H9 (cell line): ENCODE measurements at regions not wholly inside any gene's neighbourhood (a gene's known extent, or its start where the extent isn't known, plus 50 kb on each side); places are given as distances from the start of the nearest gene placed in this dataset.

Experiments used
- DNase-seq: peaks from one replicate; pipeline ENCODE4 v3.0.0-alpha.2; 2017
- H2AFZ ChIP-seq: one replicate; pipeline ENCODE4 v1.6.1; 2013; ENCODE audit warnings: mild to moderate bottlenecking, low read length, control low read depth, moderate library complexity
- H2AK5ac ChIP-seq: 2 replicates; pipeline ENCODE4 v1.6.1; 2013; ENCODE audit warnings: low read length, control low read depth, mixed read lengths; ENCODE audit not compliant: insufficient read length
- H2BK120ac ChIP-seq: one replicate; pipeline ENCODE4 v1.6.1; 2013; ENCODE audit warnings: low read depth, mild to moderate bottlenecking, low read length, control low read depth, inconsistent platforms; ENCODE audit not compliant: poor library complexity, severe bottlenecking
- H2BK12ac ChIP-seq: 2 replicates; pipeline ENCODE4 v1.6.1; 2013; ENCODE audit warnings: low read length, control low read depth, mixed read lengths, low read depth; ENCODE audit not compliant: insufficient read length
- H2BK15ac ChIP-seq: 2 replicates; pipeline ENCODE4 v1.6.1; 2013; ENCODE audit warnings: low read depth, low read length, control low read depth
- H2BK20ac ChIP-seq: one replicate; pipeline ENCODE4 v1.6.1; 2013; ENCODE audit warnings: low read depth, mild to moderate bottlenecking, low read length, control low read depth, inconsistent platforms; ENCODE audit not compliant: poor library complexity, severe bottlenecking
- H2BK5ac ChIP-seq: 2 replicates; pipeline ENCODE4 v1.6.1; 2013; ENCODE audit warnings: low read length, control low read depth, mixed read lengths; ENCODE audit not compliant: insufficient read length
- H3K14ac ChIP-seq: 2 replicates; pipeline ENCODE4 v1.6.1; 2013; ENCODE audit warnings: low read length, control low read depth; ENCODE audit not compliant: insufficient read depth
- H3K18ac ChIP-seq: 2 replicates; pipeline ENCODE4 v1.6.1; 2013; ENCODE audit warnings: low read depth, mild to moderate bottlenecking, mixed read lengths, low read length, control low read depth; ENCODE audit not compliant: insufficient read length
- H3K23ac ChIP-seq: 2 replicates; pipeline ENCODE4 v1.6.1; 2013; ENCODE audit warnings: low read length, control low read depth, mixed read lengths, low read depth; ENCODE audit not compliant: insufficient read length
- H3K23me2 ChIP-seq: 2 replicates; pipeline ENCODE4 v1.6.1; 2013; ENCODE audit warnings: low read depth, mild to moderate bottlenecking, mixed read lengths, low read length, control low read depth; ENCODE audit not compliant: insufficient read length, poor library complexity, severe bottlenecking
- H3K27ac ChIP-seq: 2 replicates; pipeline ENCODE4 v1.5.1; 2013; ENCODE audit warnings: low read length, control low read depth, mixed read lengths, low read depth; ENCODE audit not compliant: insufficient read length
- H3K27me3 ChIP-seq: 2 replicates; pipeline ENCODE4 v1.6.1; 2013; ENCODE audit warnings: low read length, control low read depth, inconsistent platforms; ENCODE audit not compliant: insufficient read depth
- H3K4ac ChIP-seq: 2 replicates; pipeline ENCODE4 v1.6.1; 2013; ENCODE audit warnings: low read depth, mild to moderate bottlenecking, control low read depth, inconsistent platforms, low read length, moderate library complexity
- H3K4me1 ChIP-seq: 2 replicates; pipeline ENCODE4 v1.6.1; 2013; ENCODE audit warnings: low read length, control low read depth, inconsistent platforms; ENCODE audit not compliant: insufficient read depth
- H3K4me2 ChIP-seq: 2 replicates; pipeline ENCODE4 v1.6.1; 2013; ENCODE audit warnings: low read length, control low read depth, mixed read lengths; ENCODE audit not compliant: insufficient read length, insufficient read depth
- H3K56ac ChIP-seq: 2 replicates; pipeline ENCODE4 v1.6.1; 2013; ENCODE audit warnings: low read depth, mild to moderate bottlenecking, mixed read lengths, low read length, control low read depth; ENCODE audit not compliant: insufficient read length
- H3K79me1 ChIP-seq: 2 replicates; pipeline ENCODE4 v1.6.1; 2013; ENCODE audit warnings: low read depth, mild to moderate bottlenecking, moderate library complexity, low read length, control low read depth, inconsistent platforms; ENCODE audit not compliant: insufficient read depth, poor library complexity, severe bottlenecking
- H3K79me2 ChIP-seq: 2 replicates; pipeline ENCODE4 v1.6.1; 2013; ENCODE audit warnings: low read length, control low read depth, inconsistent platforms; ENCODE audit not compliant: insufficient read depth
- H3K9ac ChIP-seq: 2 replicates; pipeline ENCODE4 v1.6.1; 2013; ENCODE audit warnings: low read length, control low read depth, mixed read lengths; ENCODE audit not compliant: insufficient read length; ENCODE audit errors: extremely low read depth
- H3K9me3 ChIP-seq: one replicate; pipeline ENCODE4 v1.6.1; 2013; ENCODE audit warnings: low read depth, low read length, inconsistent platforms; ENCODE audit not compliant: control insufficient read depth
- H3T11ph ChIP-seq: one replicate; pipeline ENCODE4 v1.6.1; 2013; ENCODE audit warnings: mild to moderate bottlenecking, low read length, control low read depth, inconsistent platforms
- H4K20me1 ChIP-seq: one replicate; pipeline ENCODE4 v1.6.1; 2013; ENCODE audit not compliant: control insufficient read depth, insufficient read length, insufficient read depth
- H4K5ac ChIP-seq: 2 replicates; pipeline ENCODE4 v1.6.1; 2013; ENCODE audit warnings: low read depth, mild to moderate bottlenecking, mixed read lengths, low read length, control low read depth; ENCODE audit not compliant: insufficient read length
- H4K8ac ChIP-seq: replicated peaks from 2 replicates; pipeline ENCODE4 v1.6.1; 2013; ENCODE audit warnings: low read length, control low read depth, mixed read lengths, low read depth; ENCODE audit not compliant: insufficient read length
- H4K91ac ChIP-seq: 2 replicates; pipeline ENCODE4 v1.6.1; 2013; ENCODE audit warnings: low read depth, mild to moderate bottlenecking, moderate library complexity, mixed read lengths, low read length, control low read depth; ENCODE audit not compliant: insufficient read length
- H3K27ac Mint-ChIP-seq, 3 experiments: 2 replicates in 2 of 3; 3 replicates in 1 of 3; pipeline ENCODE4 v1.8.0; 2020 to 2021; ENCODE audit warnings: mixed read lengths in 3 of 3, mild to moderate bottlenecking in 1 of 3, moderate library complexity in 1 of 3
- H3K27me3 Mint-ChIP-seq: 2 replicates; pipeline ENCODE4 v1.8.0; 2021; ENCODE audit warnings: low read depth, mild to moderate bottlenecking, moderate library complexity, mixed read lengths
- H3K36me3 Mint-ChIP-seq, 3 experiments: 2 replicates in 2 of 3; 3 replicates in 1 of 3; pipeline ENCODE4 v1.8.0; 2020 to 2021; ENCODE audit warnings: low read depth in 3 of 3, mixed read lengths in 3 of 3; ENCODE audit not compliant: insufficient read depth in 1 of 3
- H3K4me1 Mint-ChIP-seq, 2 experiments: 2 replicates each; pipeline ENCODE4 v1.8.0; 2020; ENCODE audit warnings: mixed read lengths in 2 of 2
- H3K4me3 Mint-ChIP-seq, 2 experiments: 2 replicates in 1 of 2; 3 replicates in 1 of 2; pipeline ENCODE4 v1.8.0; 2020 to 2021; ENCODE audit warnings: mild to moderate bottlenecking in 2 of 2, mixed read lengths in 2 of 2, moderate library complexity in 1 of 2
- H3K9me3 Mint-ChIP-seq, 2 experiments: 2 replicates in 1 of 2; 3 replicates in 1 of 2; pipeline ENCODE4 v1.8.0; 2020; ENCODE audit warnings: mild to moderate bottlenecking in 2 of 2, mixed read lengths in 2 of 2, moderate library complexity in 1 of 2
- WGBS: extraction: QIAGEN DNeasy Blood & Tissue Kit; methylation state at CpG from one replicate; pipeline ENCODE4 v1.1.7; 2013; ENCODE audit warnings: missing lambda C conversion rate, low lambda C conversion rate, mixed read lengths; ENCODE audit not compliant: insufficient read length; ENCODE audit errors: extremely low coverage; 5-methylcytosine and 5-hydroxymethylcytosine counted together
- TF ChIP-seq, protein P1 (sequence below): fragments of 200-600 bp; sonication (generic); conservative IDR thresholded peaks from 3 replicates; pipeline ENCODE4 v1.8.0; 2021; ENCODE audit warnings: antibody characterized with exemption, mild to moderate bottlenecking

DNA sequence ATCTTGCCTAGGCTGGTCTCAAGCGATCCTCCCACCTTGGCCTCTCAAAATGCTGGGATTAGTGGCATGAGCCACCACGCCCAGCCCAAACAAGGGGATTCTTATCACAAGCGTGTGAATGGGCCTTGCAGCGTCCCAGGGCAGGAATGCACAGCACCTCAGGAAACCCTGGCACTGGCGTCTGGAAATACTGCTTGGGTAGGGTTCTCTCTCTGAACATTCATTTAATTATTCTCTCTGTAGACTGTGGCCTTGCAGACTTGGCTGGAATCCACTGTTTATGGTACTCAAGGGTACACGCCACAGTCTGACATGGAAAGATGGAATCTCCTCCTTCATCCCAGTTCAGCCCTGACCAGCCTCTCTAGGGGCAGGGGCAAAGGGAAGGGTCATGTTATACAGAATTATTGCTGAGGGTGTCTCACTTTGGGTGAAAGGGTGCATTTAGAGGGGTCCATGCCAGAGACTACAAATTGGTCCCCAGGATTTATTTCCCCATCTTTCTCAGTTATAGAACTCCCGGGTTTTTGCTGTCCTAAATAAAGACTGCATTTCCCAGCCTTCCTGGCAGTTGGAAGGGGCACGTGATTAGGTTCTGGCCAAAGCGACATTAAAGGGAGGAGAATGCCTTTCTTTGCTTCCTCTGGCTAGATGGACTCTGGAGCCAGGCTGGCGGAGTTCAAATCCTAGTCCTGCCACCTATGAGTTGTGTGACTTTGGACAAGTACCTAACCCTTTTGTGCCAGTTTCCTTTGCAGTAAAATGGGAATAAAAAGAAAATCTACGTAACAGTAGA lies 147.2 kb upstream of the HAAO start:
- H3K4me2 ChIP-seq: no peak overlapping the region
- WGBS: no CpG with 5 or more reads among the region's 11 CpGs

More for the DNA sequence above, 147.2 kb upstream of the HAAO start:
- no peak overlapping the region for H3K27ac ChIP-seq
- H3K9me3 Mint-ChIP-seq: no peaks in the 10 kb centered on the region
- H3K9me3 ChIP-seq: no peaks in the 10 kb centered on the region
- H3K4me1 Mint-ChIP-seq: peaks cover 2 to 5% of the 10 kb centered on the region in 2 experiments
- peaks cover 11% of the 10 kb centered on the region for H3K27me3 Mint-ChIP-seq
- H4K20me1 ChIP-seq: no peaks in the 10 kb centered on the region
- no peak overlapping the region for H2BK15ac ChIP-seq
- H4K5ac ChIP-seq: no peak overlapping the region
- H3K23ac ChIP-seq: no peak overlapping the region
- H3K27me3 ChIP-seq: no peaks in the 10 kb centered on the region
- DNase-seq: no peak
- no peak overlapping the region for H3T11ph ChIP-seq
- no peaks in the 10 kb centered on the region; a peak in 1 of 7 replicates for H3K36me3 Mint-ChIP-seq
- no peak overlapping the region for H2AK5ac ChIP-seq
- no peak overlapping the region for H3K4ac ChIP-seq
- no peak overlapping the region for H3K9ac ChIP-seq
- H3K79me2 ChIP-seq: no peaks in the 10 kb centered on the region
- no peak overlapping the region for H4K91ac ChIP-seq
- H3K79me1 ChIP-seq: no peaks in the 10 kb centered on the region
- H3K18ac ChIP-seq: no peak overlapping the region
- H4K8ac ChIP-seq: no peak overlapping the region
- H2BK5ac ChIP-seq: no peak overlapping the region
- no peak overlapping the region for H2AFZ ChIP-seq
- H3K4me1 ChIP-seq: no peaks in the 10 kb centered on the region
- no peaks in the 10 kb centered on the region for H3K23me2 ChIP-seq
- H3K4me3 Mint-ChIP-seq: no peak overlapping the region
- no peak overlapping the region for H3K56ac ChIP-seq
- no peak overlapping the region for H2BK20ac ChIP-seq
- no peak overlapping the region for H2BK12ac ChIP-seq
- TF ChIP-seq, protein P1, sequence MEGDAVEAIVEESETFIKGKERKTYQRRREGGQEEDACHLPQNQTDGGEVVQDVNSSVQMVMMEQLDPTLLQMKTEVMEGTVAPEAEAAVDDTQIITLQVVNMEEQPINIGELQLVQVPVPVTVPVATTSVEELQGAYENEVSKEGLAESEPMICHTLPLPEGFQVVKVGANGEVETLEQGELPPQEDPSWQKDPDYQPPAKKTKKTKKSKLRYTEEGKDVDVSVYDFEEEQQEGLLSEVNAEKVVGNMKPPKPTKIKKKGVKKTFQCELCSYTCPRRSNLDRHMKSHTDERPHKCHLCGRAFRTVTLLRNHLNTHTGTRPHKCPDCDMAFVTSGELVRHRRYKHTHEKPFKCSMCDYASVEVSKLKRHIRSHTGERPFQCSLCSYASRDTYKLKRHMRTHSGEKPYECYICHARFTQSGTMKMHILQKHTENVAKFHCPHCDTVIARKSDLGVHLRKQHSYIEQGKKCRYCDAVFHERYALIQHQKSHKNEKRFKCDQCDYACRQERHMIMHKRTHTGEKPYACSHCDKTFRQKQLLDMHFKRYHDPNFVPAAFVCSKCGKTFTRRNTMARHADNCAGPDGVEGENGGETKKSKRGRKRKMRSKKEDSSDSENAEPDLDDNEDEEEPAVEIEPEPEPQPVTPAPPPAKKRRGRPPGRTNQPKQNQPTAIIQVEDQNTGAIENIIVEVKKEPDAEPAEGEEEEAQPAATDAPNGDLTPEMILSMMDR: no peak
- no peak overlapping the region for H3K27ac Mint-ChIP-seq
- no peak overlapping the region for H2BK120ac ChIP-seq
- H3K14ac ChIP-seq: no peak overlapping the region
